ENCODE measurements at regions not wholly inside any gene's neighbourhood (a gene's known extent, or its start where the extent isn't known, plus 50 kb on each side); places are given as distances from the start of the nearest gene placed in this dataset.
"Not testable (repeated sequence)": the region's sequence is repeated elsewhere in the genome, so short reads cannot be mapped to it uniquely, and the experiment has no call there.

DNA sequence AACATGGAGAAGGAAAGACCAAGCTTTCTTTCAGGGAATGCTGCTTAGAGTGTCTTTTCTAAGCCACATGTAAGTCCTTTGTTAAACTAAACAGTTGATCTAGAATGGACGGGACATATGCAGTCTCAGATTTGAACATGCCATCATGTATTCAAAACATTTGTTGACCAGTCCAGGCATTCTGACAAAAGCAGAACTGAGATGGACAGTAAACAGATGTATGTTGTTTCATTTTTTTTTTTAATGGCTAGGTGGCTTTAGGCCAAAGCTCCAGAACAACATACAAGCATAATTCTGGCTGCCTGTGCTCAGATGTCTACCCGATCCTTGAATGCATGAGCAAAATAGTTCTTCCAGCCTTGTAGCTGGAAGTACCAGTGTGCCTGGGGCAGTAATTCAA is 1211.4 kb upstream of the FAM98A start:
- DNase-seq (ENCODE audit: low spot score) (no peak), ATAC-seq (ENCODE audit: low FRiP score) (no peak)
- TF ChIP-seq, protein P1, sequence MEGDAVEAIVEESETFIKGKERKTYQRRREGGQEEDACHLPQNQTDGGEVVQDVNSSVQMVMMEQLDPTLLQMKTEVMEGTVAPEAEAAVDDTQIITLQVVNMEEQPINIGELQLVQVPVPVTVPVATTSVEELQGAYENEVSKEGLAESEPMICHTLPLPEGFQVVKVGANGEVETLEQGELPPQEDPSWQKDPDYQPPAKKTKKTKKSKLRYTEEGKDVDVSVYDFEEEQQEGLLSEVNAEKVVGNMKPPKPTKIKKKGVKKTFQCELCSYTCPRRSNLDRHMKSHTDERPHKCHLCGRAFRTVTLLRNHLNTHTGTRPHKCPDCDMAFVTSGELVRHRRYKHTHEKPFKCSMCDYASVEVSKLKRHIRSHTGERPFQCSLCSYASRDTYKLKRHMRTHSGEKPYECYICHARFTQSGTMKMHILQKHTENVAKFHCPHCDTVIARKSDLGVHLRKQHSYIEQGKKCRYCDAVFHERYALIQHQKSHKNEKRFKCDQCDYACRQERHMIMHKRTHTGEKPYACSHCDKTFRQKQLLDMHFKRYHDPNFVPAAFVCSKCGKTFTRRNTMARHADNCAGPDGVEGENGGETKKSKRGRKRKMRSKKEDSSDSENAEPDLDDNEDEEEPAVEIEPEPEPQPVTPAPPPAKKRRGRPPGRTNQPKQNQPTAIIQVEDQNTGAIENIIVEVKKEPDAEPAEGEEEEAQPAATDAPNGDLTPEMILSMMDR (IDR thresholded peaks at IDR 0.05): no peak

DNA sequence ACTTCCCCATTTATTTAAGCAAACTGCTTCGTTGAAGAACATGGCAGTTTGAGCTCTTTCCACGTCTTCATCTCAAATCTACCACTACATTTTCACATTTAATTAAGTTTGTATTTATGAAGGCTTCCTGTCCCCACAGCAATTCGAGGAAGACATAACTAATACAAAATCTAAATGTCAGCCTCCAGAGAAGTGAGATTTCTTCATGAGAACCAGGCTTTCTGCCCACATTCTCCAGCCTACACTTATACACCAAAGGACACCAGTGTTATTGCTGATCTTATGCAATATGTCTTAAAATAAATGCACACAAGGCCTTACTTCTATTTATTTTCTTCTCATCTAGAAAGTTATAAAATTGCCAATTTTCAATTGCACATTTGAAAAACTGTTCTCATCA is 1209.3 kb upstream of the FAM98A start:
- no peak for DNase-seq (ENCODE audit: low spot score)
- TF ChIP-seq, protein P1 (IDR thresholded peaks at IDR 0.05): no peak
- no peak for ATAC-seq (ENCODE audit: low FRiP score)

DNA sequence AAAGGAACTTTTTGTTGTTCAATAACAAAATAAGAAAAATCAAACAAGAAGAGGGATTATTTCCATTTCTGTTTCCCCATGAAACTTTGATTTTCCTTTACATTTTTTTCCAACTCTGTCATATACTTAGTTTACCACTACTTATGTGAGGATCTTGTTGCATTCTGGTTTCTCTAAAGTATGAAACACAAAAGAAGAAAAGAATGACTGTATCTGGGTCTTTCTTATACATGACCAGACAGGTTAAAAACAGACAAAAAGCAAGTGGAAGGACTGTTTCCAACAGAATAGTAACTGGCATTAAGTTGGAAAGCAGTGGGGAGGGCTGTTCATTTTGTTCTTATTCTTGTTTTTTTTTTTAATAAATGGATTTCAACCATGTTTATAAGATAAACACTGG is 1207.8 kb upstream of the FAM98A start:
- no peak for ATAC-seq (ENCODE audit: low FRiP score)
- no peak for DNase-seq (ENCODE audit: low spot score)

DNA sequence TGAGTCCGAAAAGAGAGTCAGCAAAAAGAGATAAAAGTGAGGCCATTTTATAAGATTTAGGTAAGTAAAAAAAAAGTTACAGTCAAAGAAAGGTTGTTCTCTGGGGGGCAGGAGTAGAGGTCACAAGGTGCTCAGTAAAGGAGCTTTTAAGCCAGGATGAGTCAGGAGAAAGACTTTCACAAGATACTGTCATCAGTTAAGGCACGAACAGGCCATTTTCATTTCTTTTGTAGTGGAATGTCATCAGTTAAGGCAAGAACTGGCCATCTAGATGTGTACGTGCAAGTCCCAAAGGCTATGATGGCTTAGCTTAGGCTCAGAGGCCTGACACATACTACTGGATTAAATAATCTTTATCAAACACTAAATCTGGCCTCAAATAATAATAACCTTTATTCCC is 1207.3 kb upstream of the FAM98A start:
- no peak for ATAC-seq (ENCODE audit: low FRiP score)
- TF ChIP-seq, protein P1 (IDR thresholded peaks at IDR 0.05): no peak
- no peak for DNase-seq (ENCODE audit: low spot score)

More for the DNA sequence above, 1207.8 kb upstream of the FAM98A start:
- TF ChIP-seq, protein P1 (IDR thresholded peaks at IDR 0.05): no peak

DNA sequence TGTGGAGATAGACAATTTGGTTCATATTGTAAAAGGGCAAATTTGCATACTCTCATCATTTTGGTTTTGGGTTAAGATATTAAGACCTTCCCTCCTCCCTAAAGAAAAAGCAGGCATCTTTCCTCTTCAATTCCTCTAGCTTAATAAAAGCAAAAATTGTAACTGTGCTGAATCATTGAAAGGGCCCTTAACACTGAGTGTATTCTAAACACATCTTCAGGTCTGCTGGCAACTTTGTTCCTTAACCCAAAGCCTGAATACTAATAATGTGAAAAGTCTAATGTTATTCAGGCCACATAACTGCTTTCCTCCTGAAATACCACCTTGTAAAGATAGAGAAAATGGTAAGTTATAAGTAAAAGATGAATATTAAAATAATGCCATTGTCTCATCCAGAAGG is 1200.5 kb upstream of the FAM98A start:
- TF ChIP-seq, protein P1 (IDR thresholded peaks at IDR 0.05): no peak
- DNase-seq (ENCODE audit: low spot score) (no peak), ATAC-seq (ENCODE audit: low FRiP score) (no peak)

DNA sequence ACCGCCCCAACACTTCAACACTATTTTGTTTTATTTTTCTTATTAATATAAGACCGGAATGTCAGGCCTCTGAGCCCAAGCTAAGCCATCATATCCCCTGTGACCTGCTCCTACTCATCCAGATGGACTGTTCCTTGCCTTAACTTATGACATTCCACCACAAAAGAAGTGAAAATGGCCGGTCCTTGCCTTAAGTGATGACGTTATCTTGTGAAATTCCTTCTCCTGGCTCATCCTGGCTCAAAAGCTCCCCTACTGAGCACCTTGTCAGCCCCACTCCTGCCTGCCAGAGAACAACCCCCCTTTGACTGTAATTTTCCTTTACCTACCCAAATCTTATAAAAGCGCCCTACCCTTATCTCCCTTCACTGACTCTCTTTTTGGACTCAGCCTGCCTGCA is 1196.5 kb upstream of the FAM98A start:
- DNase-seq (ENCODE audit: low spot score); ATAC-seq (ENCODE audit: low FRiP score): not testable (repeated sequence)

DNA sequence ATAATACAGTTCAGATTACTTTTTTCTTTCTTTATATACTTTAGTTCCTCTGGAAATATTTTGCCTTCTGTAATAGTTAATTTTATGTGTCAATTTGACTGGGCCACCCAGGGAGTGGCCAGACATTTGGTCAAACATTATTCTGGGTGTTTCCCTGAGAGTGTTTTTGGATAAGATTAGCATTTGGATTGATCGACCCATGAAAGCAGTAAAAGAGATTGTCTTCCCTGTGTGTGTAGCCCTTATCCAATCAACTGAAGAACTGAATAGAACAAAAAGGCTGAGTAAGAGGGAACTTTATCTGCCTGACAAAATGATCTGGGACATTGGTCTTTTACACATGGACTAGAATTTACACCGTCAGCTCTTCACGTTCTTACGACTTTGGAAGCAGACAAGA is 1190.1 kb upstream of the FAM98A start:
- no peak for DNase-seq (ENCODE audit: low spot score)
- TF ChIP-seq, protein P1 (IDR thresholded peaks at IDR 0.05): no peak
- ATAC-seq (ENCODE audit: low FRiP score): no peak

DNA sequence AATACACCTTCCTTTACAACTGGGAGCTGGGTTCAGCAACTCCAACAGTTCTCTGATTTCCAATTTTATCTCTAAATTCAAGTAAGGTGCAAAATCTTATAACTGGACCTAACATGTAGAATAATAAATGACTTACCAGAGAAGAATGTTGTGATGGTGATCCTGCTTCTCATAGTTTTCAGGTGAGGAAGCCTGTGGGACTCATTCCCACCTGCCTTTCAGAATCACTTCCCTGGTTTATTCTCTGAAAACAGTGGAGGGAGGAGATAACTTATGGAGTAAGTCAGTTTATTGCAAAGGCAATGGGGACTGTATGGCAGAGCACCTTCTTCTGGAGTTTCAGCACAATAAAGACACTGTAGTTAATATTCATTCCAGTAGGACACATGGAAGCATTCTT is 1188.2 kb upstream of the FAM98A start:
- ATAC-seq (ENCODE audit: low FRiP score): no peak
- DNase-seq (ENCODE audit: low spot score): no peak
- TF ChIP-seq, protein P1 (IDR thresholded peaks at IDR 0.05): no peak

Data from omental fat pad (tissue), 3 donors.